ENCODE measurements at regions not wholly inside any gene's neighbourhood (a gene's known extent, or its start where the extent isn't known, plus 50 kb on each side); places are given as distances from the start of the nearest gene placed in this dataset.

GRCh38 chr3:71875461-71875947 lies 90.6 kb upstream of the PROK2 start:
- Histone ChIP-seq H3K9ac (no peak overlapping the region), H3F3A (ENCODE audit: low read depth) (peaks cover 13% of the 10 kb centered on the region), H3K9me3 (ENCODE audit: low read depth) (no peaks in the 10 kb centered on the region), H3K36me3 (no peaks in the 10 kb centered on the region), H3K4me2 (no peak overlapping the region), H4K20me1 (ENCODE audit: low read depth) (no peaks in the 10 kb centered on the region), H3K27ac (no peak overlapping the region), H2AFZ (replicated peaks) (no peak overlapping the region), H3K4me3 (no peak overlapping the region), H3K4me1 (peaks cover 14% of the 10 kb centered on the region), H3K79me2 (ENCODE audit: low read depth) (no peaks in the 10 kb centered on the region), H3K27me3 (no peaks in the 10 kb centered on the region)
- Mint-ChIP-seq H3K4me3 (no peak overlapping the region), H3K4me1 (peaks cover 34% of the 10 kb centered on the region), H3K9me3 (peaks cover 10% of the 10 kb centered on the region), H3K36me3 (no peaks in the 10 kb centered on the region), H3K27ac (no peak overlapping the region), H3K27me3 (ENCODE audit: insufficient read depth, low read depth) (peaks cover 11% of the 10 kb centered on the region)
- TF ChIP-seq CTCF (IDR thresholded peaks at IDR 0.05) (peak; percentile 96), EZH2phosphoT487 (IDR thresholded peaks at IDR 0.05) (peak; percentile 69), EZH2 (IDR thresholded peaks at IDR 0.05) (peak; percentile 27)
- peak; percentile 92 for DNase-seq (ENCODE audit: low spot score)

GRCh38 chr3:71874618-71875017 lies 89.7 kb upstream of the PROK2 start:
- Histone ChIP-seq H3K4me3 (no peak overlapping the region), H3K27ac (no peak overlapping the region), H3K79me2 (ENCODE audit: low read depth) (no peaks in the 10 kb centered on the region), H2AFZ (replicated peaks) (no peak overlapping the region), H3K9me3 (ENCODE audit: low read depth) (no peaks in the 10 kb centered on the region), H3F3A (ENCODE audit: low read depth) (peaks cover 13% of the 10 kb centered on the region), H3K27me3 (no peaks in the 10 kb centered on the region), H3K36me3 (no peaks in the 10 kb centered on the region), H3K4me2 (no peak overlapping the region), H4K20me1 (ENCODE audit: low read depth) (no peaks in the 10 kb centered on the region), H3K9ac (no peak overlapping the region), H3K4me1 (peaks cover 14% of the 10 kb centered on the region)
- peaks cover 4% of the 10 kb centered on the region for H3K9me3 Mint-ChIP-seq
- peaks cover 11% of the 10 kb centered on the region for H3K27me3 Mint-ChIP-seq (ENCODE audit: insufficient read depth, low read depth)
- no peaks in the 10 kb centered on the region for H3K36me3 Mint-ChIP-seq
- no peak overlapping the region for H3K27ac Mint-ChIP-seq
- peaks cover 31% of the 10 kb centered on the region for H3K4me1 Mint-ChIP-seq
- H3K4me3 Mint-ChIP-seq = no peak overlapping the region
- TF ChIP-seq EZH2 (IDR thresholded peaks at IDR 0.05) = no peak
- TF ChIP-seq CTCF (IDR thresholded peaks at IDR 0.05) = no peak
- TF ChIP-seq EZH2phosphoT487 (IDR thresholded peaks at IDR 0.05) = no peak
- no peak for DNase-seq (ENCODE audit: low spot score)

- no peak for DNase-seq (ENCODE audit: low spot score)
- H3K4me1 Mint-ChIP-seq = peaks cover 20% of the 10 kb centered on the region
- peaks cover 14% of the 10 kb centered on the region for H3K4me1 ChIP-seq
- H3K36me3 Mint-ChIP-seq = peaks cover 1% of the 10 kb centered on the region
- no peak overlapping the region for H3K27ac ChIP-seq
- H3K4me3 ChIP-seq = no peak overlapping the region
- no peak overlapping the region for H3K4me2 ChIP-seq
- H3K27me3 Mint-ChIP-seq (ENCODE audit: insufficient read depth, low read depth) = peaks cover 13% of the 10 kb centered on the region
- no peaks in the 10 kb centered on the region for H3K36me3 ChIP-seq
- H3F3A ChIP-seq (ENCODE audit: low read depth) = peaks cover 13% of the 10 kb centered on the region
- TF ChIP-seq CTCF (IDR thresholded peaks at IDR 0.05) = no peak
- TF ChIP-seq EZH2 (IDR thresholded peaks at IDR 0.05) = no peak
- TF ChIP-seq EZH2phosphoT487 (IDR thresholded peaks at IDR 0.05) = no peak
- H3K9ac ChIP-seq = no peak overlapping the region
- H3K27me3 ChIP-seq = no peaks in the 10 kb centered on the region
- no peaks in the 10 kb centered on the region for H4K20me1 ChIP-seq (ENCODE audit: low read depth)
- H3K4me3 Mint-ChIP-seq = no peak overlapping the region
- H2AFZ ChIP-seq (replicated peaks) = peak overlapping the region; percentile 7
- no peaks in the 10 kb centered on the region for H3K9me3 ChIP-seq (ENCODE audit: low read depth)
- H3K79me2 ChIP-seq (ENCODE audit: low read depth) = no peaks in the 10 kb centered on the region
- peaks cover 6% of the 10 kb centered on the region for H3K9me3 Mint-ChIP-seq
- no peak overlapping the region for H3K27ac Mint-ChIP-seq
Observed at GRCh38 chr3:71873093-71873611, 88.2 kb upstream of the PROK2 start.
